ENCODE measurements at regions not wholly inside any gene's neighbourhood (a gene's known extent, or its start where the extent isn't known, plus 50 kb on each side); places are given as distances from the start of the nearest gene placed in this dataset.
"Not testable (repeated sequence)": the region's sequence is repeated elsewhere in the genome, so short reads cannot be mapped to it uniquely, and the experiment has no call there.

DNA sequence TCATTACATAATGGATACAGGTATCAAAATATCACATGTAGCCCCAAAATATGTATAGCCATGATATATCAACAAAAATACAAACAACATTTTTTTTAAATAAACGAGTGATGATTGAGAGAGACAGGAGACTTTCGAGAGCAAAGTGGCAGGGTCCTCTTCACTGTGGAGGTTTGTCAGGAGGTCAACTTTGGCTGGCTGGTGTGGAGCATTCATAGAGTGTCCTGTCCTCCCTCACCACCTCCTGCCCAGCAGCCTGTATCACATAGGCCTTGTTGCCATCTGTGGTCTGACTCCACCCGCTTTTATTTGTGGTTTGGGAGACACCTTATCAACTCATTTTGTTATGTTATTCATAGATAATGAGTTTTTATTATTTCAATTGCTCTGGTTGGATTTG lies 206.9 kb downstream of the SYK start:
- no peak for TF ChIP-seq CTCF (conservative IDR thresholded peaks at IDR 0.05; ENCODE audit: control insufficient read depth, insufficient read depth, low read depth, low read length)
- H3K4me3 ChIP-seq (ENCODE audit: control insufficient read depth, low read depth, low read length) = no peak overlapping the region
- no peak for DNase-seq (ENCODE audit: low read depth)

- TF ChIP-seq CTCF (conservative IDR thresholded peaks at IDR 0.05; ENCODE audit: control insufficient read depth, insufficient read depth, low read depth, low read length) = no peak
- no peak overlapping the region for H3K4me3 ChIP-seq (ENCODE audit: control insufficient read depth, low read depth, low read length)
- DNase-seq (ENCODE audit: low read depth) = no peak
Observed at GRCh38 chr9:91011891-91012290, 210.3 kb downstream of the SYK start.

DNA sequence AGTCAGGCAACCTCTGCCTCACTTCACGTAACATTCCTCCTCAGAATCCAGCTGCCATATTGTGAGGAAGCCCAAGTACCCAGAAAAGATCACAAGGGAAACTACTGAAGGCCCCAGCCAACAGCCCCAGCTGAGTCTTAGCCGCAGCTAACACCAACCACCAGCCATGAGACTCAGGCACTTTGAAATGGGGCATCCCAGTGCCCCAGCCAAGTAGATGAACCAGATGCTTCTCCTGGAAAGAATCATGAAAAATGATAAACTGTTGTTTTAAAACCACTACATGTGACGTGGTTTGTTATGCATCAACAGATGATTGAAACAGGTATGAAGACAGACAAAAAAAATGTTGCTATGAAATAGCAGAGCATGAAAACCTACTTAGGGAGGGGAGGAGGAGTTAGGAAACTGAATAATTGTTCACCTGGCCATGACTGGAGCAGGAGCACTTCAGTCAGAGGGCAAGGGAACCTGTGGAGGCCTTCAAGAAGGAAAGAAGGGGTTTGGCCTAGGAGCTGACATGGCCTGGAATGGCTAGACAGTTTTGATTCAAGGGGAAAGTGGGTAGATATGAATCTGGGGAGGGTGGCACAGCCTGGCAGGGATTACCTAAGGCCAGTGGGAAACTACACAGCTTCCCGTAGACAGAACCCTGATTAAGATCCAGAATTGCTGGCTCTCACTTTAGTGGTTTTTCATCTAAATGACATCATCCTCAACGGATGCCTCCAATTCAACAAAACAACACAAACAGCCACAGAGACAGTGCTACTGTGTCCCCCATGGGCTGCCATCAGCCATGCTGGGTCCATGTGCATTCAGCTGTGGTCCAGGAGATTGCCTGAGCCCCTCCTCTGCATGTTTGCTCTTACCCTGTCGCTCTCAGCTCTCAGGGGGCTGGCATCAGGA lies 211.6 kb downstream of the SYK start:
- H3K4me3 ChIP-seq (ENCODE audit: control insufficient read depth, low read depth, low read length) = no peak overlapping the region
- TF ChIP-seq CTCF (conservative IDR thresholded peaks at IDR 0.05; ENCODE audit: control insufficient read depth, insufficient read depth, low read depth, low read length) = no peak

DNA sequence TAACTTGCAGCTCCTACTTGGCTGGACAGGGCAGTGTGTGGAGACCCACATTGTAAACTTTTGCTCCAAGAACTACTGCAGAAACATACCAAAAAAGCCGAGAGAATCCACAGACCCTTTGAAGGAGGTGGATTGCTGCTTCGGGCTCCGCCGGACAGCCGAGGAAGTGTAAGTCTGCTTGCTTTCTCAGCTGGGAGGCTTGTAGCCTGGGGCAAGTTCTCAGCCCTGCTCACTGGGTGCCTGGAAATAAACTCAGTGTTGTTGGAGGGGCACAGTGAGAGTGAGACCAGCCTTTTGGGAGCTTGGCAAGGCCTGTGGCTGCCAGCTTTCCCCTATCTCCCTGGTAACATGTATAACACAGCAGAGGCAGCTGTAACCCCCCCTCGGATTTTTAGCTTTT lies 215.6 kb downstream of the SYK start:
- no peak for TF ChIP-seq CTCF (conservative IDR thresholded peaks at IDR 0.05; ENCODE audit: control insufficient read depth, insufficient read depth, low read depth, low read length)
- DNase-seq (ENCODE audit: low read depth) = no peak
- no peak overlapping the region for H3K4me3 ChIP-seq (ENCODE audit: control insufficient read depth, low read depth, low read length)

More for the DNA sequence above, 211.6 kb downstream of the SYK start:
- DNase-seq (ENCODE audit: low read depth) = no peak

DNA sequence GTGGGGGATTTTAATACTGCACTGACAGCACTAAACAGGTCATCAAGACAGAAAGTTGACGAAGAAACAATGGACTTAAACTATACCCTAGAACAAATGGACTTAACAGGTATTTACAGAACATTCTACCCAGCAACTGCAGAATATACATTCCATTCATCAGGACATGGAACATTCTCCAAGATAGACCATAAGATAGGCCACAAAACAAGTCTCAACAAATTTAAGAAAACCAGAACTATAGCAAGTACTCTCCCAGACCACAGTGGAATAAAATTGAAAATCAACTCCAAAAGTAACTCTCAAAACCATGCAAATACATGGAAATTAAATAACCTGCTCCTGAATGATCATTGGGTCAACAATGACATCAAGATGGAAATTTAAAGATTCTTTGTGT lies 218.3 kb downstream of the SYK start:
- H3K4me3 ChIP-seq (ENCODE audit: control insufficient read depth, low read depth, low read length); DNase-seq (ENCODE audit: low read depth): not testable (repeated sequence)

DNA sequence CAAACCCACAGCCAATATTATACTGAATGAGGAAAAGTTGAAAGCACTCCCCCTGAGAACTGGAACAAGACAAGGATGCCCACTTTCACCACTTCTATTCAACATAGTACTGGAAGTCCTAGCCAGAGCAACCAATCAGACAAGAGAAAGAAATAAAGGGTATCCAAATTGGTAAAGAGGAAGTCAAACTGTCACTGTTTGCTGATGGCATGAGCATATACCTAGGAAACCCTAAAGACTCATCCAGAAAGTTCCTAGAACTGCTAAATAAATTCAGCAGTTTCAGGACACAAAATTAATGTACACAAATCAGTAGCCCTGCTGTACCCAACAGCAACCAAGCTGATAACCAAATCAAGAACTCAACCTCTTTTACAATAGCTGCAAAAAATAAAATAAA lies 220.0 kb downstream of the SYK start:
- DNase-seq (ENCODE audit: low read depth); H3K4me3 ChIP-seq (ENCODE audit: control insufficient read depth, low read depth, low read length): not testable (repeated sequence)

DNA sequence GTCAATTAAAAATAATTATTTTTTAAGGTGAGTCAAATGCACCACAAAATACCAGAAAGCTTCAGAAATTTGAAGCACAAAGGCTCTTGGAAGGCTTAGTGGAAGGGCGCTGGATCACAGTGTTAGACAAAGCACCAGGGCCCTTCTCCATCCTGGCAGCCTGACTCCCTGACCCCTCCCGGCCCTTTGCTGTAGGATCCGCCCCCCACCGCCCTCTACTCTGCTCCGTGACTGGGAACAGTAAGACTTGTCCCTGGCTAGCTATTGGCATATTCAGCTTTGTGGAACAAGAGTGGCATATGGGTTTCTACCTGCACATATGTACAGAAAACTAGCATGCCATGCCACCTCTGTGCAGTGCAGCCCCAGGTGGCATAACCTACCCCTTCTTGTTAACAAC lies 222.1 kb downstream of the SYK start:
- no peak for TF ChIP-seq CTCF (conservative IDR thresholded peaks at IDR 0.05; ENCODE audit: control insufficient read depth, insufficient read depth, low read depth, low read length)
- H3K4me3 ChIP-seq (ENCODE audit: control insufficient read depth, low read depth, low read length) = no peak overlapping the region
- no peak for DNase-seq (ENCODE audit: low read depth)

GRCh38 chr9:91024841-91025240 lies 223.2 kb downstream of the SYK start:
- no peak for DNase-seq (ENCODE audit: low read depth)
- TF ChIP-seq CTCF (conservative IDR thresholded peaks at IDR 0.05; ENCODE audit: control insufficient read depth, insufficient read depth, low read depth, low read length) = no peak
- H3K4me3 ChIP-seq (ENCODE audit: control insufficient read depth, low read depth, low read length) = no peak overlapping the region

All from fibroblast of mammary gland (primary cell).